ENCODE measurements at regions not wholly inside any gene's neighbourhood (a gene's known extent, or its start where the extent isn't known, plus 50 kb on each side); places are given as distances from the start of the nearest gene placed in this dataset.
"Not testable (repeated sequence)": the region's sequence is repeated elsewhere in the genome, so short reads cannot be mapped to it uniquely, and the experiment has no call there.

GRCh38 chr7:131638641-131639430 lies 82.4 kb upstream of the PODXL start:
- DNase-seq (no peak), ATAC-seq (no peak)
- Histone ChIP-seq H3K36me3 (ENCODE audit: control insufficient read depth, insufficient read depth, low read length) (no peaks in the 10 kb centered on the region), H3K4me1 (ENCODE audit: control insufficient read depth, insufficient read depth, low read length) (no peaks in the 10 kb centered on the region), H3K4me3 (ENCODE audit: low read length) (no peak overlapping the region), H3K9me3 (ENCODE audit: control insufficient read depth, insufficient read depth, low read length) (no peaks in the 10 kb centered on the region), H3K27me3 (ENCODE audit: control insufficient read depth, insufficient read depth, low read length) (no peaks in the 10 kb centered on the region), H3K27ac (ENCODE audit: low read length) (no peak overlapping the region)
- 83% methylated on average over 10 of the region's 10 CpGs for WGBS (ENCODE audit: insufficient coverage)
- Mint-ChIP-seq H3K27me3 (ENCODE audit: low read depth in 2 of 2) (peaks cover 0 to 15% of the 10 kb centered on the region in 2 donors), H3K36me3 (no peaks in the 10 kb centered on the region), H3K4me3 (no peak overlapping the region), H3K9me3 (no peaks in the 10 kb centered on the region), H3K27ac (no peak overlapping the region), H3K4me1 (no peaks in the 10 kb centered on the region)
- intact Hi-C loops (cut with micrococcal nuclease), result no loop called here
- TF ChIP-seq, protein P1, sequence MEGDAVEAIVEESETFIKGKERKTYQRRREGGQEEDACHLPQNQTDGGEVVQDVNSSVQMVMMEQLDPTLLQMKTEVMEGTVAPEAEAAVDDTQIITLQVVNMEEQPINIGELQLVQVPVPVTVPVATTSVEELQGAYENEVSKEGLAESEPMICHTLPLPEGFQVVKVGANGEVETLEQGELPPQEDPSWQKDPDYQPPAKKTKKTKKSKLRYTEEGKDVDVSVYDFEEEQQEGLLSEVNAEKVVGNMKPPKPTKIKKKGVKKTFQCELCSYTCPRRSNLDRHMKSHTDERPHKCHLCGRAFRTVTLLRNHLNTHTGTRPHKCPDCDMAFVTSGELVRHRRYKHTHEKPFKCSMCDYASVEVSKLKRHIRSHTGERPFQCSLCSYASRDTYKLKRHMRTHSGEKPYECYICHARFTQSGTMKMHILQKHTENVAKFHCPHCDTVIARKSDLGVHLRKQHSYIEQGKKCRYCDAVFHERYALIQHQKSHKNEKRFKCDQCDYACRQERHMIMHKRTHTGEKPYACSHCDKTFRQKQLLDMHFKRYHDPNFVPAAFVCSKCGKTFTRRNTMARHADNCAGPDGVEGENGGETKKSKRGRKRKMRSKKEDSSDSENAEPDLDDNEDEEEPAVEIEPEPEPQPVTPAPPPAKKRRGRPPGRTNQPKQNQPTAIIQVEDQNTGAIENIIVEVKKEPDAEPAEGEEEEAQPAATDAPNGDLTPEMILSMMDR (IDR thresholded peaks at IDR 0.05), result no peak

- Mint-ChIP-seq H3K36me3 (no peaks in the 10 kb centered on the region), H3K27me3 (ENCODE audit: low read depth in 2 of 2) (peaks cover 0 to 15% of the 10 kb centered on the region in 2 donors), H3K4me1 (no peaks in the 10 kb centered on the region), H3K4me3 (no peak overlapping the region), H3K27ac (no peak overlapping the region), H3K9me3 (no peaks in the 10 kb centered on the region)
- ATAC-seq (no peak), DNase-seq (no peak)
- intact Hi-C loops (cut with micrococcal nuclease), result no loop called here
- Histone ChIP-seq H3K27me3 (ENCODE audit: control insufficient read depth, insufficient read depth, low read length) (no peaks in the 10 kb centered on the region), H3K4me3 (ENCODE audit: low read length) (no peak overlapping the region), H3K4me1 (ENCODE audit: control insufficient read depth, insufficient read depth, low read length) (no peaks in the 10 kb centered on the region), H3K27ac (ENCODE audit: low read length) (no peak overlapping the region), H3K9me3 (ENCODE audit: control insufficient read depth, insufficient read depth, low read length) (no peaks in the 10 kb centered on the region), H3K36me3 (ENCODE audit: control insufficient read depth, insufficient read depth, low read length) (no peaks in the 10 kb centered on the region)
- TF ChIP-seq, protein P1 (IDR thresholded peaks at IDR 0.05), result no peak
- WGBS (ENCODE audit: insufficient coverage), result 79% methylated on average over 8 of the region's 8 CpGs
Observed at GRCh38 chr7:131637859-131638258, 81.4 kb upstream of the PODXL start.

DNA sequence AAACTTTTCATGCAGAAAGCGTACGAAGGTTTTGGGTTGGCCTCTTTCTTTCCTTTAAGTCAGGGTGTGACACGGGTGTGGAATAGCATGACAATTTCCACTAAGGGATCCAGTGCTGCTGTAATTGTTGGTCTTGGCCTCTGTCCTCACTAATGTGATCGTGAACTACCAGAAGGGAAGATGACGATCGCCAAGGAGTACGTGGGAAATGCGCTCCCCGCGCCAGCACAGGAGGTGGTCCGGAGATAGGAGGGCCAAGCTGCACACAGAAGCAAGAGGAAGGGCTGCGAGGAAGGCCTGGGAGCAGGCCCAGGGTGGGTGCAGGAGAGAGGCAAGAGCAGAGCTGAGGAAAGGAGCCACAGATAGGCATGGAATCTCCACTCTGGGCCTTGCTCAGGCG lies 79.7 kb upstream of the PODXL start:
- ATAC-seq, result no peak
- Histone ChIP-seq H3K4me1 (ENCODE audit: control insufficient read depth, insufficient read depth, low read length) (no peaks in the 10 kb centered on the region), H3K4me3 (ENCODE audit: low read length) (no peak overlapping the region), H3K27me3 (ENCODE audit: control insufficient read depth, insufficient read depth, low read length) (no peaks in the 10 kb centered on the region), H3K36me3 (ENCODE audit: control insufficient read depth, insufficient read depth, low read length) (no peaks in the 10 kb centered on the region), H3K27ac (ENCODE audit: low read length) (no peak overlapping the region), H3K9me3 (ENCODE audit: control insufficient read depth, insufficient read depth, low read length) (no peaks in the 10 kb centered on the region)
- Mint-ChIP-seq H3K4me3 (no peak overlapping the region), H3K9me3 (no peaks in the 10 kb centered on the region), H3K36me3 (no peaks in the 10 kb centered on the region), H3K27ac (no peak overlapping the region), H3K27me3 (ENCODE audit: low read depth in 2 of 2) (peaks cover 4 to 11% of the 10 kb centered on the region in 2 donors), H3K4me1 (no peaks in the 10 kb centered on the region)
- intact Hi-C loops (cut with micrococcal nuclease), result no loop called here
- TF ChIP-seq, protein P1 (IDR thresholded peaks at IDR 0.05), result no peak
- no peak for DNase-seq
- 90% methylated on average over 13 of the region's 13 CpGs for WGBS (ENCODE audit: insufficient coverage)

- H3K4me3 Mint-ChIP-seq; intact Hi-C loops (cut with micrococcal nuclease); H3K9me3 ChIP-seq (ENCODE audit: control insufficient read depth, insufficient read depth, low read length); ATAC-seq; H3K36me3 Mint-ChIP-seq; H3K27me3 ChIP-seq (ENCODE audit: control insufficient read depth, insufficient read depth, low read length); H3K4me1 Mint-ChIP-seq; H3K9me3 Mint-ChIP-seq; H3K36me3 ChIP-seq (ENCODE audit: control insufficient read depth, insufficient read depth, low read length); H3K27ac Mint-ChIP-seq; H3K4me3 ChIP-seq (ENCODE audit: low read length); DNase-seq; H3K27ac ChIP-seq (ENCODE audit: low read length); H3K4me1 ChIP-seq (ENCODE audit: control insufficient read depth, insufficient read depth, low read length): not testable (repeated sequence)
- H3K27me3 Mint-ChIP-seq (ENCODE audit: low read depth in 2 of 2), result peaks cover 12 to 16% of the 10 kb centered on the region in 2 donors
Observed at GRCh38 chr7:131634197-131634596, 77.8 kb upstream of the PODXL start.
